DND-41 (cell line): ENCODE measurements at regions not wholly inside any gene's neighbourhood (a gene's known extent, or its start where the extent isn't known, plus 50 kb on each side); places are given as distances from the start of the nearest gene placed in this dataset.

ENCODE experiments used
- ATAC-seq: fragments of 200-7000 bp; cut with Tn5 transposase; 3 replicates; pipeline ENCODE4 v1.9.1; 2021; ENCODE audit warnings: low read depth; ENCODE audit not compliant: insufficient read depth
- DNase-seq: peaks from one replicate; pipeline ENCODE4 v3.0.0-alpha.2; 2020
- H2AFZ ChIP-seq: 2 replicates; pipeline ENCODE4 v1.6.0; 2012; ENCODE audit warnings: low read depth, low read length
- H3K27ac ChIP-seq: 2 replicates; pipeline ENCODE4 v1.5.1; 2012; ENCODE audit warnings: low read length, inconsistent platforms
- H3K27me3 ChIP-seq: fragments of 200-600 bp; sonication (generic); 2 replicates; pipeline ENCODE4 v1.6.0; 2012; ENCODE audit warnings: low read length, mild to moderate bottlenecking, inconsistent platforms; ENCODE audit not compliant: insufficient read depth, poor library complexity
- H3K36me3 ChIP-seq: 2 replicates; pipeline ENCODE4 v1.5.1; 2012; ENCODE audit warnings: low read length, inconsistent platforms; ENCODE audit not compliant: insufficient read depth
- H3K4me1 ChIP-seq: 2 replicates; pipeline ENCODE4 v1.5.1; 2012; ENCODE audit warnings: mild to moderate bottlenecking, low read length; ENCODE audit not compliant: insufficient read depth
- H3K4me2 ChIP-seq: 2 replicates; pipeline ENCODE4 v1.6.0; 2012; ENCODE audit warnings: mild to moderate bottlenecking, moderate library complexity, low read length, inconsistent platforms; ENCODE audit not compliant: insufficient read depth
- H3K4me3 ChIP-seq, 2 experiments: fragments of 200-600 bp in 1 of 2; shearing (Covaris generic) in 1 of 2; 2 replicates each; pipeline ENCODE4 v1.5.1; 2012 to 2016; ENCODE audit warnings: inconsistent platforms in 2 of 2, low read length in 2 of 2, mild to moderate bottlenecking in 2 of 2, low read depth in 1 of 2, moderate library complexity in 1 of 2
- H3K79me2 ChIP-seq: 2 replicates; pipeline ENCODE4 v1.6.0; 2012; ENCODE audit warnings: low read length, inconsistent platforms; ENCODE audit not compliant: insufficient read depth
- H3K9ac ChIP-seq: 2 replicates; pipeline ENCODE4 v1.6.0; 2012; ENCODE audit warnings: low read depth, mild to moderate bottlenecking, inconsistent platforms, low read length, moderate library complexity
- H3K9me3 ChIP-seq: 2 replicates; pipeline ENCODE4 v1.5.1; 2012; ENCODE audit warnings: low read length, moderate library complexity, mild to moderate bottlenecking, inconsistent platforms; ENCODE audit not compliant: insufficient read depth, severe bottlenecking
- H4K20me1 ChIP-seq: 2 replicates; pipeline ENCODE4 v1.6.0; 2012; ENCODE audit warnings: low read length; ENCODE audit not compliant: insufficient read depth
- CTCF ChIP-seq: IDR thresholded peaks from 2 replicates; pipeline ENCODE4 v1.5.1; 2012; ENCODE audit warnings: borderline replicate concordance, low read length, moderate library complexity, mild to moderate bottlenecking; ENCODE audit not compliant: poor library complexity, severe bottlenecking; ENCODE audit errors: extremely low read depth
- EZH2 ChIP-seq: IDR thresholded peaks from 3 replicates; pipeline ENCODE4 v1.6.1; 2012; ENCODE audit warnings: borderline replicate concordance, low read depth, mild to moderate bottlenecking, moderate library complexity, low read length, inconsistent platforms; ENCODE audit not compliant: severe bottlenecking

GRCh38 chr4:30957706-30958105, 237.5 kb downstream of the PCDH7 start:
- H3K27ac ChIP-seq: no peak overlapping the region

GRCh38 chr4:30959781-30960485, 239.8 kb downstream of the PCDH7 start:
- Histone ChIP-seq H3K9ac (no peak overlapping the region), H3K4me3 (no peak overlapping the region), H3K9me3 (no peaks in the 10 kb centered on the region), H3K27ac (no peak overlapping the region), H2AFZ (no peak overlapping the region), H3K4me1 (no peaks in the 10 kb centered on the region), H4K20me1 (no peaks in the 10 kb centered on the region), H3K4me2 (no peak overlapping the region), H3K36me3 (no peaks in the 10 kb centered on the region), H3K27me3 (no peaks in the 10 kb centered on the region), H3K79me2 (no peaks in the 10 kb centered on the region)
- no peak for TF ChIP-seq CTCF
- no peak for TF ChIP-seq EZH2
- ATAC-seq: no peak
- DNase-seq: no peak

More at GRCh38 chr4:30957706-30958105, 237.5 kb downstream of the PCDH7 start:
- Histone ChIP-seq H3K9ac (no peak overlapping the region), H3K79me2 (no peaks in the 10 kb centered on the region), H3K4me1 (no peaks in the 10 kb centered on the region), H2AFZ (no peak overlapping the region), H3K4me2 (no peak overlapping the region), H4K20me1 (no peaks in the 10 kb centered on the region), H3K9me3 (no peaks in the 10 kb centered on the region), H3K4me3 (no peak overlapping the region), H3K27me3 (no peaks in the 10 kb centered on the region), H3K36me3 (no peaks in the 10 kb centered on the region)
- DNase-seq (no peak), ATAC-seq (no peak)
- TF ChIP-seq EZH2: no peak
- TF ChIP-seq CTCF: no peak

GRCh38 chr4:30962939-30963338, 242.8 kb downstream of the PCDH7 start:
- Histone ChIP-seq H3K4me1 (no peaks in the 10 kb centered on the region), H3K4me2 (no peak overlapping the region), H3K4me3 (no peak overlapping the region), H3K79me2 (no peaks in the 10 kb centered on the region), H4K20me1 (no peaks in the 10 kb centered on the region), H3K9ac (no peak overlapping the region), H3K27ac (no peak overlapping the region), H2AFZ (no peak overlapping the region), H3K36me3 (no peaks in the 10 kb centered on the region), H3K27me3 (no peaks in the 10 kb centered on the region), H3K9me3 (no peaks in the 10 kb centered on the region)
- DNase-seq (no peak), ATAC-seq (no peak)
- TF ChIP-seq EZH2: no peak
- TF ChIP-seq CTCF: no peak
